Suprapubic skin (tissue), 4 donors: ENCODE measurements at regions not wholly inside any gene's neighbourhood (a gene's known extent, or its start where the extent isn't known, plus 50 kb on each side); places are given as distances from the start of the nearest gene placed in this dataset.

Experiments used
- CTCF ChIP-seq, 2 donors: fragments of 200-600 bp in 1 of 2; fragments of 450-650 bp in 1 of 2; sonication (generic) in 1 of 2; IDR thresholded peaks; one replicate each; pipeline ENCODE4 v1.5.1; 2016 to 2019; ENCODE audit warnings: antibody characterized with exemption in 2 of 2, mild to moderate bottlenecking in 1 of 2, moderate library complexity in 1 of 2
- EP300 ChIP-seq: sonication (generic); formaldehyde crosslinking; IDR thresholded peaks from one replicate; pipeline ENCODE4 v1.6.1; 2017; ENCODE audit warnings: antibody characterized with exemption
- POLR2A ChIP-seq, 2 donors: fragments of 450-650 bp; IDR thresholded peaks; one replicate each; pipeline ENCODE4 v1.6.1; 2017; ENCODE audit warnings: antibody characterized with exemption in 2 of 2, mild to moderate bottlenecking in 2 of 2, moderate library complexity in 2 of 2
- POLR2AphosphoS5 ChIP-seq, 3 donors: sonication (generic); formaldehyde crosslinking; IDR thresholded peaks; one replicate each; pipeline ENCODE4 v1.6.1; 2017; ENCODE audit warnings: antibody characterized with exemption in 3 of 3

- TF ChIP-seq CTCF (IDR thresholded peaks at IDR 0.05) (no peak), EP300 (no peak), POLR2A (IDR thresholded peaks at IDR 0.05) (no peak), POLR2AphosphoS5 (IDR thresholded peaks at IDR 0.05) (no peak)
Measured at GRCh38 chr13:34583181-34583580, 358.9 kb upstream of the NBEA start.
